ENCODE measurements at regions not wholly inside any gene's neighbourhood (a gene's known extent, or its start where the extent isn't known, plus 50 kb on each side); places are given as distances from the start of the nearest gene placed in this dataset.

DNA sequence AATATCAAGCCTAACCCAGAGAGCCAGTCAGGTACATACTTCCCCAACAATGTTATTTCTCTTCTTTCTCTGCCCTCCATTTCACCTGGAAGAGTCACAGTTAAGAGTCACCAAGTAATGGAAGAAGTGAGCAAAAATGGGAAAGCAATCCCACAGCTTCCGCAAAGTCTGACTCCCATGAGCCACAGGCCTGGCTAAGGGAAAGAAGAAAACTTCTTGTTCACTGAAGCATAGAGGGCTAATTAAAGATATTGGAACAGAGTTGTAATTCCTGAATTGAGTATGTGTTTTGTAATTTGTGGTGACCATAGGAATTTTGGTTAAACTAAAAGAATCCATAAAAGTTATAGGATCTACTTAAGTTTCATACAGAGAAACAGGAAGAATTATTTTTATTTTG is 830.9 kb upstream of the PCDH20 start:
- H3K9me3 Mint-ChIP-seq, result peaks cover 16% of the 10 kb centered on the region
- no peak overlapping the region for H3K4me3 Mint-ChIP-seq
- ATAC-seq (no peak), DNase-seq (ENCODE audit: low spot score) (no peak)
- H3K27ac Mint-ChIP-seq, result no peak overlapping the region
- no peaks in the 10 kb centered on the region for H3K4me1 Mint-ChIP-seq (ENCODE audit: low read depth in 2 of 2)
- H3K27me3 Mint-ChIP-seq, result no peaks in the 10 kb centered on the region
- no peaks in the 10 kb centered on the region for H3K36me3 Mint-ChIP-seq

DNA sequence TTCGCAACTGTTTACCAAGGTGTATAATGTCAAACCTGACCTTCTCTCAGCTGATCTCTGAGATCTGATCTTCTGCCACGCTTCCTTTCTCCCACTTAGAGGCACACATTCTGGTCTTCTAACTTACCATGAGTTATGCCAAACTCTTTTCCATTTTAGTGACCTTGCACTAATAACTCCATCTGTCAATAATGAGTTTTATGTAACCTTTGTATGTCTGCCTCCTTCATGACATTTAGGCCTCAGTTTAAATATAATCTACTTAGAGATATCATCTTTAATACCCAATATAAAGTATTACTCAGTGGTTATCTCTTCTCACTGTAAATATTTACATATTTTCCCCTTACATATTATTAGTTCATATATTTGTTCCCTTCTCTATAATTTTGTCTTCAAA is 827.5 kb upstream of the PCDH20 start:
- ATAC-seq (no peak), DNase-seq (ENCODE audit: low spot score) (no peak)
- H3K4me1 Mint-ChIP-seq (ENCODE audit: low read depth in 2 of 2), result no peaks in the 10 kb centered on the region
- H3K36me3 Mint-ChIP-seq, result no peaks in the 10 kb centered on the region
- H3K4me3 Mint-ChIP-seq, result no peak overlapping the region
- peaks cover 10% of the 10 kb centered on the region for H3K9me3 Mint-ChIP-seq
- H3K27ac Mint-ChIP-seq, result no peak overlapping the region
- no peaks in the 10 kb centered on the region for H3K27me3 Mint-ChIP-seq

- Mint-ChIP-seq H3K4me3 (no peak overlapping the region), H3K9me3 (peaks cover 19% of the 10 kb centered on the region), H3K4me1 (ENCODE audit: low read depth in 2 of 2) (no peaks in the 10 kb centered on the region), H3K27ac (no peak overlapping the region), H3K27me3 (no peaks in the 10 kb centered on the region), H3K36me3 (no peaks in the 10 kb centered on the region)
- DNase-seq (ENCODE audit: low spot score) (no peak), ATAC-seq (no peak)
These were observed 819.3 kb upstream of the PCDH20 start for GRCh38 chr13:62234780-62235440.

GRCh38 chr13:62210951-62211350 is 795.3 kb upstream of the PCDH20 start:
- no peak for ATAC-seq
- no peak for DNase-seq (ENCODE audit: low spot score)
- Mint-ChIP-seq H3K27me3 (no peaks in the 10 kb centered on the region), H3K9me3 (peaks cover 13% of the 10 kb centered on the region), H3K4me1 (ENCODE audit: low read depth in 2 of 2) (no peaks in the 10 kb centered on the region), H3K36me3 (peaks cover 7% of the 10 kb centered on the region), H3K4me3 (no peak overlapping the region), H3K27ac (no peak overlapping the region)

DNA sequence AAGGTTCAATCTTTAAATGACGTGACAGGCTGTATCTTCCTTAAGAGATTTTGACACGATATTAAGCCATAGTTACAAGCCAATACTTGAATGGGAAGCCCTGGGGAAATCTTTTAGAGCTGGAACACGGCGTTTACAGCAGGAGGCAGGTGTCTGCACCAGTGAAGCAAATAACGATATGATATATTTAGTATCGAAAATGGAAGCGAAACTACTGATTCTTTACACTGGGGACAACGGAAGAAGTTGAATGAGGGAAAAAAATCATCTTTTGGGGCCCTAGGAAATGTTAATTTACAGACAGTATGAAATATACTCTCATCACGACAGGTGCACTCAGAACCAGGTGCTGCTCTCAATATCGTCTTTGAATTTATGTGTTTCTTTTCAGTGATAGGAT is 793.9 kb upstream of the PCDH20 start:
- Mint-ChIP-seq H3K36me3 (peaks cover 7% of the 10 kb centered on the region), H3K27me3 (no peaks in the 10 kb centered on the region), H3K4me3 (no peak overlapping the region), H3K9me3 (peaks cover 18% of the 10 kb centered on the region), H3K4me1 (ENCODE audit: low read depth in 2 of 2) (no peaks in the 10 kb centered on the region), H3K27ac (no peak overlapping the region)
- no peak for ATAC-seq
- no peak for DNase-seq (ENCODE audit: low spot score)

DNA sequence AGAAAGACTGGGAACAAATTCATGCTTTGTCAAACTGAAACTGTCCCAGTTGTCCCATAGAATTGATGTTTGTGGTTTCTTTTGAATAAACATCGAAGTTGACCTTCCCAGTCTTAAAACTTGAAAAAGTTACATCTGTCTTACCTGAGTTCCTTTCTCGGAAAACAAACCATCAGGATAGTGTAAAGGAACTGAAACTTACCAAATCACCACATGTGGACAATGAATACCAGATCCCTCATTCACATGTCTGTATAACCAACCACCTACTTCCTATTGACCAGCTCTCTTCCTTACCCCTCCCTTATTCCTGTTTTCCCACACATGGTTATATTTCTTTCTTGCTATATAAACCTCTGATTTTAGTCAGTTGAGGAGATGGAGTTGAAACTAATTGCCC is 791.7 kb upstream of the PCDH20 start:
- no peak for ATAC-seq
- Mint-ChIP-seq H3K36me3 (no peaks in the 10 kb centered on the region), H3K27me3 (no peaks in the 10 kb centered on the region), H3K9me3 (peaks cover 15% of the 10 kb centered on the region), H3K27ac (no peak overlapping the region), H3K4me3 (no peak overlapping the region), H3K4me1 (ENCODE audit: low read depth in 2 of 2) (no peaks in the 10 kb centered on the region)
- no peak for DNase-seq (ENCODE audit: low spot score)

- Mint-ChIP-seq H3K4me3 (no peak overlapping the region), H3K27me3 (no peaks in the 10 kb centered on the region), H3K27ac (no peak overlapping the region), H3K9me3 (peaks cover 15% of the 10 kb centered on the region), H3K4me1 (ENCODE audit: low read depth in 2 of 2) (no peaks in the 10 kb centered on the region), H3K36me3 (no peaks in the 10 kb centered on the region)
- no peak for ATAC-seq
- DNase-seq (ENCODE audit: low spot score), result no peak
These were observed 790.5 kb upstream of the PCDH20 start for GRCh38 chr13:62206165-62206564.

DNA sequence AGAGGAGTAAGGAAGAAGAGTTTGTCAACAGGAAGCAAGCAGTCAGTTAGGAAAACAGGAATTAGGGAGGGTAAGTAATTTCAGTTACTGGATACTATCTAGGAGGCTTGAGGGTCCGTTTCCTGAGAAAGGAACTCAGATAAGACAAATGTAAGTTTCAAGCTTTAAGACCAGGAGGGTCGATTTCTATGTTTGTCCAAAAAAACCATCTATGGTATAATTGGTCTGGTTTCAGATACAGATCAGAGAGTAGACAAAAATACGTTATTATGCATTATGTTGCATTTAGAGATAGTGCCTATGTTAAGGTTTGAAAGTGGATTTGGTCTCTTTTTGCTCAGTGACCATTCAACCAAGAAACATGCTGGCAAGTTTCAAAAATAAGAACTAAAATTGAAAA is 789.6 kb upstream of the PCDH20 start:
- no peaks in the 10 kb centered on the region for H3K4me1 Mint-ChIP-seq (ENCODE audit: low read depth in 2 of 2)
- DNase-seq (ENCODE audit: low spot score) (no peak), ATAC-seq (no peak)
- H3K4me3 Mint-ChIP-seq, result no peak overlapping the region
- H3K27me3 Mint-ChIP-seq, result no peaks in the 10 kb centered on the region
- no peak overlapping the region for H3K27ac Mint-ChIP-seq
- H3K9me3 Mint-ChIP-seq, result peaks cover 21% of the 10 kb centered on the region
- H3K36me3 Mint-ChIP-seq, result peaks cover 5% of the 10 kb centered on the region

- Mint-ChIP-seq H3K4me1 (ENCODE audit: low read depth in 2 of 2) (no peaks in the 10 kb centered on the region), H3K36me3 (no peaks in the 10 kb centered on the region), H3K9me3 (peaks cover 8% of the 10 kb centered on the region), H3K27ac (no peak overlapping the region), H3K27me3 (no peaks in the 10 kb centered on the region), H3K4me3 (no peak overlapping the region)
- DNase-seq (ENCODE audit: low spot score) (no peak), ATAC-seq (no peak)
These were observed 778.7 kb upstream of the PCDH20 start for GRCh38 chr13:62194371-62194770.

GRCh38 chr13:62193919-62194318 is 778.3 kb upstream of the PCDH20 start:
- ATAC-seq, result no peak
- no peak overlapping the region for H3K27ac Mint-ChIP-seq
- no peaks in the 10 kb centered on the region for H3K36me3 Mint-ChIP-seq
- H3K4me1 Mint-ChIP-seq (ENCODE audit: low read depth in 2 of 2), result no peaks in the 10 kb centered on the region
- H3K27me3 Mint-ChIP-seq, result no peaks in the 10 kb centered on the region
- peaks cover 8% of the 10 kb centered on the region for H3K9me3 Mint-ChIP-seq
- DNase-seq (ENCODE audit: low spot score), result no peak
- H3K4me3 Mint-ChIP-seq, result no peak overlapping the region

GRCh38 chr13:62185631-62186255 is 770.1 kb upstream of the PCDH20 start:
- Mint-ChIP-seq H3K27ac (no peak overlapping the region), H3K9me3 (peaks cover 7% of the 10 kb centered on the region), H3K4me3 (no peak overlapping the region), H3K36me3 (no peaks in the 10 kb centered on the region), H3K4me1 (ENCODE audit: low read depth in 2 of 2) (no peaks in the 10 kb centered on the region), H3K27me3 (no peaks in the 10 kb centered on the region)
- DNase-seq (ENCODE audit: low spot score) (no peak), ATAC-seq (no peak)

- H3K4me1 Mint-ChIP-seq (ENCODE audit: low read depth in 2 of 2), result no peaks in the 10 kb centered on the region
- H3K9me3 Mint-ChIP-seq, result peaks cover 23% of the 10 kb centered on the region
- no peak overlapping the region for H3K27ac Mint-ChIP-seq
- H3K27me3 Mint-ChIP-seq, result no peaks in the 10 kb centered on the region
- ATAC-seq (no peak), DNase-seq (ENCODE audit: low spot score) (no peak)
- no peaks in the 10 kb centered on the region for H3K36me3 Mint-ChIP-seq
- no peak overlapping the region for H3K4me3 Mint-ChIP-seq
These were observed 760.4 kb upstream of the PCDH20 start for GRCh38 chr13:62176051-62176450.

GRCh38 chr13:62173958-62174357 is 758.3 kb upstream of the PCDH20 start:
- Mint-ChIP-seq H3K4me1 (ENCODE audit: low read depth in 2 of 2) (no peaks in the 10 kb centered on the region), H3K27ac (no peak overlapping the region), H3K36me3 (peaks cover 4% of the 10 kb centered on the region), H3K4me3 (no peak overlapping the region), H3K27me3 (no peaks in the 10 kb centered on the region), H3K9me3 (peaks cover 30% of the 10 kb centered on the region)
- DNase-seq (ENCODE audit: low spot score), result no peak
- ATAC-seq, result no peak

- Mint-ChIP-seq H3K36me3 (peaks cover 4% of the 10 kb centered on the region), H3K9me3 (peaks cover 18% of the 10 kb centered on the region), H3K4me3 (no peak overlapping the region), H3K4me1 (ENCODE audit: low read depth in 2 of 2) (no peaks in the 10 kb centered on the region), H3K27me3 (no peaks in the 10 kb centered on the region), H3K27ac (no peak overlapping the region)
- DNase-seq (ENCODE audit: low spot score) (no peak), ATAC-seq (no peak)
These were observed 756.0 kb upstream of the PCDH20 start for GRCh38 chr13:62171697-62172096.

DNA sequence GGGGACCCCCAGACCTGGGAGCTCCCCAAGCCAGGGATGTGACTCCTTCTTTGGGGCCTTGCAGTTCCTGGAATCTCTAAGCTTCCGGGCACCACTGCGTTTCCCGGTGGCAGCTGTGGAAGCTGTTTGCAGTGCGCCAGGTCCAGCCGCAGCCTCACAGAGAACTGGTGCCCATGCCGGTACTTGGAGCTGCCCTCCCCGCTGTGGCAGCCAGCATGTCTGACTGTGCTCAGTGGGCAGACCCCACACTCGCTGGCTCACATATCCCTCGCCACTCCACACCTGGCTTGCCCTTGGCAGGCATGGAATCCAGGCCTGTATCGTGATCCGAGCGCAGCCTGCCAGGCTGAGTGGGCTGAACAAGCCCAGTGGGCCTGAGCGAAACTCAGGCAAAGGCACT is 753.2 kb upstream of the PCDH20 start:
- H3K27me3 Mint-ChIP-seq, result no peaks in the 10 kb centered on the region
- peaks cover 4% of the 10 kb centered on the region for H3K36me3 Mint-ChIP-seq
- no peaks in the 10 kb centered on the region for H3K4me1 Mint-ChIP-seq (ENCODE audit: low read depth in 2 of 2)
- no peak overlapping the region for H3K4me3 Mint-ChIP-seq
- H3K9me3 Mint-ChIP-seq, result peaks cover 9% of the 10 kb centered on the region
- H3K27ac Mint-ChIP-seq, result no peak overlapping the region
- ATAC-seq (no peak), DNase-seq (ENCODE audit: low spot score) (no peak)

All from natural killer cell treated with Interleukin-12 subunit alpha and Interleukin-12 subunit beta and Interleukin-15 and Interleukin-18, amount 100 ng/mL, for 72 hours (primary cell).